K562 (cell line): ENCODE measurements at regions not wholly inside any gene's neighbourhood (a gene's known extent, or its start where the extent isn't known, plus 50 kb on each side); places are given as distances from the start of the nearest gene placed in this dataset.

Source experiments
- CEBPB ChIP-seq: fragments of 450-650 bp; IDR thresholded peaks from 2 replicates; pipeline ENCODE4 v1.6.1; 2016; ENCODE audit warnings: missing genetic modification characterization, missing compliant biosample characterization
- CTCF ChIP-seq, 3 experiments: IDR thresholded peaks in 2 of 3; conservative IDR thresholded peaks in 1 of 3; 2 replicates each; pipeline ENCODE4 v1.5.1; 2011 to 2012; ENCODE audit warnings: low read length in 3 of 3, mild to moderate bottlenecking in 3 of 3, control low read depth in 2 of 3, improper control_type of control experiment in 1 of 3, inconsistent platforms in 1 of 3, low read depth in 1 of 3, mixed read lengths in 1 of 3, moderate library complexity in 1 of 3; ENCODE audit not compliant: insufficient read depth in 2 of 3
- DDX20 ChIP-seq: fragments of 450-650 bp; IDR thresholded peaks from 2 replicates; pipeline ENCODE4 v1.6.1; 2016; ENCODE audit warnings: missing genetic modification characterization, low read depth, mild to moderate bottlenecking, missing compliant biosample characterization, moderate library complexity
- EZH2 ChIP-seq: IDR thresholded peaks from 2 replicates; pipeline ENCODE4 v1.6.1; 2012; ENCODE audit warnings: low read depth, mild to moderate bottlenecking, inconsistent platforms, low read length, borderline replicate concordance
- KLF1 ChIP-seq: fragments of 450-650 bp; IDR thresholded peaks from 2 replicates; pipeline ENCODE4 v1.6.1; 2016; ENCODE audit warnings: missing genetic modification characterization, missing compliant biosample characterization
- LCOR ChIP-seq: sonication (generic); formaldehyde crosslinking; IDR thresholded peaks from 2 replicates; pipeline ENCODE4 v1.8.0; 2022; ENCODE audit warnings: mild to moderate bottlenecking, missing genetic modification reagents
- MBD2 ChIP-seq: sonication (generic); IDR thresholded peaks from 2 replicates; pipeline ENCODE4 v1.6.1; 2016; ENCODE audit warnings: low read depth, borderline replicate concordance
- POLR2A ChIP-seq: fragments of 450-650 bp; conservative IDR thresholded peaks from 2 replicates; pipeline ENCODE4 v1.6.1; 2016
- POLR2AphosphoS5 ChIP-seq: IDR thresholded peaks from 2 replicates; pipeline ENCODE4 v1.6.1; 2011; ENCODE audit warnings: mild to moderate bottlenecking, low read depth, low read length, moderate library complexity; ENCODE audit not compliant: control insufficient read depth, insufficient read depth
- RAD51 ChIP-seq: fragments of 450-650 bp; IDR thresholded peaks from 2 replicates; pipeline ENCODE4 v1.7.1; 2016; ENCODE audit warnings: low read depth, mild to moderate bottlenecking, borderline replicate concordance
- SOX6 ChIP-seq: fragments of 450-650 bp; IDR thresholded peaks from 2 replicates; pipeline ENCODE4 v1.6.1; 2014; ENCODE audit warnings: mild to moderate bottlenecking
- THAP7 ChIP-seq: fragments of 250-450 bp; sonication (Bioruptor Pico); IDR thresholded peaks from 2 replicates; pipeline ENCODE4 v1.5.0; 2021
- ZNF347 ChIP-seq: fragments of 450-650 bp; formaldehyde crosslinking; IDR thresholded peaks from 2 replicates; pipeline ENCODE4 v1.4.0; 2020; ENCODE audit warnings: low read depth, mild to moderate bottlenecking, moderate library complexity

- TF ChIP-seq SOX6 (no peak), POLR2A (no peak), POLR2AphosphoS5 (no peak), EZH2 (no peak), LCOR (CRISPR knock-in tag) (no peak), CTCF (IDR thresholded peaks at IDR 0.05 in 2 of 3, conservative IDR thresholded peaks at IDR 0.05 in 1 of 3; ENCODE audit: insufficient read depth in 2 of 3, low read depth in 1 of 3, low read length in 3 of 3) (no peak), CEBPB (no peak), THAP7 (CRISPR knock-in tag) (no peak), RAD51 (no peak), DDX20 (tag) (no peak), KLF1 (tag) (no peak), ZNF347 (CRISPR knock-in tag) (no peak), MBD2 (no peak)
Observed at GRCh38 chr9:73807952-73808351, 656.3 kb downstream of the ANXA1 start.
